G401.6 (cell line): ENCODE measurements at regions not wholly inside any gene's neighbourhood (a gene's known extent, or its start where the extent isn't known, plus 50 kb on each side); places are given as distances from the start of the nearest gene placed in this dataset.
"Not testable (repeated sequence)": the region's sequence is repeated elsewhere in the genome, so short reads cannot be mapped to it uniquely, and the experiment has no call there.

Source experiments
- FAIRE-seq: peaks from 2 replicates; lab custom pipeline; 2012; peaks lifted over from hg19 to GRCh38; lab: Jason Lieb, UNC

DNA sequence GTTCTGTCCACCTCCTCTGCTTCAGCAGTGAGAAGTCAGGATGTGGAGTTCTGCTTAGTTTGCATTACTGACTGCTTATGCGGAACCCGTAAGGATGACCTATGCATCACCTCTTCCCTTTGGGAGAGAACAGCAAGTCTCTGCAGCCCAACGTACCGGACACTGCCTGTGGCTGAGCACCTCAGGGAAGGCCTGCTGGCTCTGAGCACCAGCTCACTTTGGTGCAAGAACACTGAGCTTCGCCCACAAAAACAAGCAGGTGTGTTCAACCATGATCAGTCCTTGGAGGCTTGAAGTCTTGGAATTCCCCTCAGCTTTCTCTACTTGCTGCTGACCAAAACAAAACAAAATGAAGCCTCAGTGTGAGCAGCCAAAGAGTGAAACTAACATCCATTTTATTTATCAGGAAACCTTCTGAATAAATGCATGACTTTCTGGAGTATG is 52.7 kb upstream of the NCK2 start:
- FAIRE-seq = no peak

DNA sequence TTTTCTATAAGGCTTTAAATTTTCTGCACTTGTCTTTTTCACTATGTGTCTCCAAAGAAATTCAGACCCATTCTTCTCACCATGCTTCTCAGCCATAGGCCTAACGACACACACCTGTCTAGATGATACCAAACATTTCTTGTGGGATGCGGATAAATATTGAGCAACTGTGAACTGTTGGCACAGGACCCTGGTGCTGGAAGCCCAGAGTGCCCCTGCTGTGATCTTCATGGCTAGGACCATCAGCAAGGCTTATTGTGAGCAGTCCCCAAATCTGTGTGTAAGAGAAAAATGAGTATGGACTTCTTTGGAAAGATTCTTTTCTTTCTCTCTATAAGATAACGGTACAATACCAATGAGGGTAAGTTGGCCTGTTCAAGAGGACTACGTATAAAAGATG is 54.1 kb upstream of the NCK2 start:
- no peak for FAIRE-seq

DNA sequence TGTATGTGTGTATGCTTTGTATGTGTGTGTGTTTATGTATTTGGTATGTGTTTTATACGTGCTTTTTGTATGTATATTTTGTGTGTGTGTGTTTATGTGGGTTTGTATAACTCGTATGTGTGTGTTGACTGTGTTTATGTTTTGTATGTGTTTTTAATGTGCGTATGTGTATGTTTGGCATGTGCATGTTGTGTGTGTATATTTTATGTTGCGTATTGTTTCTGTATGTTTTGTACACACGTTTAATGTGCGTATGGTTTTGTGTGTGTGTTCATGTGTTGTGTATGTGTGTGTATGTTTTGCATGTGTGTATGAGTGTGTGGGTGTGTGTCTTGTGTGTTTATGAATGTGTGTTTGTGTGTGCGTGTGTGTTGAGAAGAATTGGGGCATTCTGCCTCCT is 55.2 kb upstream of the NCK2 start:
- no peak for FAIRE-seq

DNA sequence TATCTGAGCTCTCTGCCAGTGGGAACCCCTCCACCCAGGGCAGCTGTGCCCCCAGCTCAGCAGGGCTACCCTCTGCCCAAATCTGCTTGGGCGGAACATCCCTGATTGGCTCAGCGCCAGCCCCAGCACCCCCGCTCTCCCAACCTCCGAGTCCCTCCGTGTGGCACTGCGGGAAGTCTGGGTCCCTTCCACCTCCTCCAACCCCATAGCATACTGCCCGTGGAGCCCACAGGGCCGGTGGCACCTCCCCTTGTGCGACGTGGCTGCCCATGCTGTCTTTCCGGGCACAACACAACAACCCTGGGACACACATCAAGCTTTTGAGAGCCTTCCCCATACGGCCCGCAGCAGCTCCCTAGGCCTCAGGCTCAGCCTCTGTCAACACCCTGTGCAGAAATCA is 55.8 kb upstream of the NCK2 start:
- no peak for FAIRE-seq

DNA sequence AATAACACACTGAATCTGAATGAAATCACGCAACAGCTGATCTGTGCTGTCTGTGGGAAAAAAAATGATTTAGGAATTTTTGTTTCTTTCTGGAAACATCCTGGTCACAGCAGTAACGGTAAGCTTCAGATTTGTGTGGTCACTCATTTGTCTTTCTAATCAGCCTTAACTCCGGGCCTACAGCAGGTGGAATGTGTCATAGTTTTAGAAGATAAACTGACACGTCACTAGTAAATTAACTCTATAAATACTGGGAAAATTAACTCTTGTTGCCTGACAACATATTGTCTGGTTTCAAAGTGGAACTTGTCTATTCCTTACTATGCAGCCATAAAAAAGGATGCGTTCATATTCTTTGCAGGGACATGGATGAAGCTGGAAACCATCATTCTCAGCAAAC is 58.1 kb upstream of the NCK2 start:
- FAIRE-seq = no peak

DNA sequence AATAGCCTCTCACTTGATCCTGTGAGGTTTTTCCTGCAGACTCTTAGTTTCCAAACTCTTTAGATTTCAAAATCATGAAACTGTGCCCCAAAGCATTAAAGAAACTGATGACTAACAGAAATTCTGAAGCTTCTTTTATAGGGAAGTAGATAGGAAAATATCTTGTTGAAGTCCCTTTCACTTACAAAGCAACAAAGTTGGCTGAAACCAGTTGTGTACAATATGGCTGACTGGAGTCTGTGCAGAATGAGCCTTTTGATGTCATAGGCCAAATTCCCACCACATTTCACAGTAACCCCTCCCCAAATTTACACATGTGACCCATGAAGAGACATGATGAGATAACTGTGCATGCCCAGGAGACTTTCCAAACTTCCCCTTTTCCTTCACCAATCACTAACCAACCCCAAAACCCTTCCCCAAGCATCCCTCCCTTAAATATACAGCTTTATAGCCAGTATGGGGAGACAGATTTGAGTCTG is 61.7 kb upstream of the NCK2 start:
- FAIRE-seq = no peak

DNA sequence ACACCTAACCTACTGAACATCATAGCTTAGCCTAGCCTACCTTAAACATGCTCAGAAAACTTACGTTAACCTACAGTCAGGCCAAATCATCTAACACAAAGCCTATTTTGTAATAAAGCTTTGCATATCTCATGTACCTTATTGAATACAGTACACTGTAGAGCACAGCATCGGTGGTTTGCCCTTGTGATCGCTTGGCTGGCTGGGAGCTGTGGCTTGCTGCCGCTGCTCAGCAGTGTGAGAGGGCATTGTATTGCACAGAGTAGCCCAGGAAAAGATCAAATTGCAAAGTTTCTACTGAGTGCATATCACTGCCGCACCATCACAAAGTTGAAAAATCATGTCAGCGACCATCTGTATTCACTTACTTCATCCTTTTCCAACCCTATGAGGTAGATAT is 62.3 kb upstream of the NCK2 start:
- no peak for FAIRE-seq

DNA sequence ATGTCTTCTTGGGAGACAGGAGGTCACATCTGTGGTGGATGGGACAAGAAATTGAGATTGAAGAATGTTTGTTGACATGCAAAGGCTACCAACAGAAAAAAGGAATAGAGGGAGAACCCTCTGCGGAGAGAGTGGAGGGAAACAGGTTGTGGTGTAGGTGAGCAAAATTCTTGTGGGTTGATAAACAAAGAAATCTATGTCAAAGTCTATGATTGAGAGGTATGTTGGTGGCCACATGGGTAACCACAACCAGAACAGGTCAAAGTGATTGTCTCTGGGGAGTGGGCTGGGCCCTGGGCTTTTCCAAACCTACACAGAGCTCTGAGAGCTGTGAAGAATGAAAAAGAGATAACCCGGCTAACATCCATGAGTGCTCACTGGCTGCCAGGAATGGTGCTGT is 62.8 kb upstream of the NCK2 start:
- no peak for FAIRE-seq

DNA sequence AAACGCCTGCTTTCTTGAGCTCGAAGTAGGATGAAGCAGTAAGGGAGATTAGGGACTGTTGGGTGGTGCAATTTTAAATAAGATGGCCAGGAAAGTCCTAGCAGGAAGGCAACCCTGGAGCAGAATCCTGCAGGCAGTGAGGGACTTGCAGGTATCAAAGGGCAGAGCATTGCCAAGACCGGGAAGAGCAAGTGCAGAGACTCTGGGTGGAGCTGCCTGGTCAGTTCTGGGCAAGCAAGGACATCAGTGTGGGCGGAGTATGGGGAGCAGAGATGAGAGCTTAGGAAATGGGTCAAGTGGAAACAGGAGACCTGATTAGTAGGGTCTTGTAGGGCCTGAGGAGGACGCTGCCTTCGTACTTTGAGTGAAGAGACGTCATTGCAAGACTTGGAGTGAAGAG is 64.4 kb upstream of the NCK2 start:
- FAIRE-seq = no peak

DNA sequence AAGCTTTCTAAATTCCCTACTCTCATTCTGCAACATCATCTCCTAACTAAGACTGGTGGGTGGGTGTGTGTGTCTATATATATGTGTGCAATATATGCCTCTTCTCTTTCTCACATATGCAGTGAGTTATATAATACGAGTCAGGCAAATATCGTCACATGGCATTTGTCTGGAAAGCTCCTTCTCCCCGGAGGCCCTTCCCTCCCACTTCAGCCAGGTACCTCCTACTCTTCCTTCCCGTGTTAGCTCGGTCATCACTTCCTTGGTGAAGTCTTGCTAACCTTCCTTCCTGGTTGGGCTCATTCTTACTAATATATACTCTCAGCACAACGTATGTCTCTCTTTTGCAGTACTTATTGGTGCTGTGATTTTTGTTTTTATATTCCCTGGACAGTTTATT is 66.4 kb upstream of the NCK2 start:
- FAIRE-seq = no peak

DNA sequence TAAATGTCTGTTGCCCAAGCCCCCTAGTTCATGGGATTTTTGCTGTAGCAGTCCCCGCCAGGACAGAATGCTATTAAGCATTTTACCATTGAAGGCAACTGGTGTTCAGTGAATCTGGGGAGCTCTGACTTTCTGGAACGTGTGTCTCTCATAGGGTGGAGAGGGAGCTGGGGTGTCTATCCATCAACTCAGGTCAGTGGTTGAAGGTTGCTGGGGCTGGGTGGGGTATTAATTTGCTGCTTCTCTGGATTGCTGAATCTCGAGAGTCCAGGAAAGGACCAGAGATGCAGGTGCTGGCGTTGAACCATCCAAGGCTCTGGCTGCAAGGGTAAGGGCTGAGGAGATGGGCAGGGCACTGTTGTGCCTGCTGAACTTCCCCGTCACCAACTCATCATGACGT is 66.8 kb upstream of the NCK2 start:
- FAIRE-seq = no peak

DNA sequence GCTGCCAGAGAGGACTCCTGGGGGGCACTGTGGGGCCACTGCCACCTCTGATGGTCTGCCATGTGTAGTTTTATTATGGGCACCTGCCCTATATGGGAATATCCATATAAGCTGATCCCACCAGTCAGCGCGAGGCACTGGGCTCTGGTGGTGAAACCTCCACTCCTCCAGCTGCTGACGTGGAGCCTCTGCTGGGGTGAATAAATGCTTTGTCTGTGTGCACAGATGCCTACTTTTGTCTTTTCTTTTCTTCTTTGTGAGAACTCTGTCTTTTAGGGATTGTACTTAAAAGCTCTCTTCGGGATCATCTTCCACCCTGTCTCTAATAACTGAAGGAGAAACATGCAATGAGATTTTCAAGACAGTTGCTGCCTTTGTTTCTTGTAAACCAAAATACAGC is 68.9 kb upstream of the NCK2 start:
- FAIRE-seq = no peak

DNA sequence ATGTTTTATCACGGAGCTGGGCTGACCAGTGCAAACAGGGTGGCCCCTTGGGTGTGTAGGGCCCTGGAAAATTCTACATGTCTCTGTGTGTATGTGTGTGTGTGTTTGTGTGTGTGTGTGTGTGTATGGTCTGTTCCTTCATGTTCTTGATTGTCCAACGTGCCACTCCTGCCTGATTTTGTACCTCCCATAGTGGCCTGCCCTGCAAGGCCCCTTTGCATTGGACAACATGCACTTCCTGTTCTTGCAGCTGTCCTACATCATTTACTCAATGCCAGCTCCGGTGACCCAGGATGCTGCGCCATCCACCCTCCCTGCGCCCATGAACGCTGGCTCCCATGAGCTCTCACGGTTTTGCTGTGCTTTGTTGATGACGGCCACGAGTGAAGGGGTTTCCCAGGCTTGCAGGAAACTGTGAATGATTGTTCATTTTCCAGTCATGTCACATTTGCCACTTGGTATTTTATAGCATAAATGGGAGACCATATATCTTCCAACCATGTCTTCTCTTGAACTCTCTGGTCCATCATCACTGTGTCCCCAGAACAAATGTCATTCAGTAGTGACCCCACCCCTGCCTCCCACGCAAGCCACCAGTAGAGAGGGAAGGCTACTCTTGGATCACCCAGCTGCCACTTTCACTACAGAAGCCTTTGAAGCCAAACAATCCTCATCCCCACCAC is 69.7 kb upstream of the NCK2 start:
- no peak for FAIRE-seq

DNA sequence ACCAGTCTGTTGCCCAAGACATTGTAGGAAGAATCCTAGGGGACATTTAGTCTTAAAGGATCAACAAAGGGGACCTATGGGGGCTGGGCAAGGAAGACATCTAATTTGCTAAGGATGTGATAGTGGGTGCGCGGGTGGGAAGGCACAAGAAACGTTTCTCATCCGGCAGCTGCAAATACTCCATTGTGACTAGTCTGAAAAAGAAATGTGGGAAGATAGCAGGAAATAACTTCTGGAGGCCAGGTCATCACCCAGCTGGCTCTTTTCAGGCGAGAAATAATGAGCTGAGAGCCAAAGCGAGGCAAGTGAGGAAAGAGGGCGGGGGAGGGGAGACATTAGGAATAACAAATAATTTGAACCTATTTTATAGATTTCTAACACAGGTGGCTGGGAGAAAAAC is 70.3 kb upstream of the NCK2 start:
- FAIRE-seq = no peak

DNA sequence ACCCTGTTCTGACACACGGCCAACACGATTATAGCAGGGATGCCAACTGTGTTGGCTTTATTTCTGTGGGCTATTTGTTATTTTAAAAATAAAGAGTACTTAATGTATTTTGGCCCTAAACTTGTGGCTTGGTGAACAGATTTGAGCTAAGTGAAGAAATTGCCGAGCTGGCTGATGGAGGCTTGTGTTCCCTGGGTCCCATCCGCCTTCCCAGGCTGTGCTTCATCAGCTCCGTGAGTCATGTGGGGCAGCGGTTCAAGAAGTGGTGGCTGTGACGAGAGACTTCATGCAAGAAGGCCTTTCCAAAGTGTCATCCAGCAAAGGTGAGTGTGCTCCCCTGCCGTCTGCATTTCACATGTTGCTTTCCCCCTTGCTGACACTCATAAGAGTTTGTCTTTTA is 73.6 kb upstream of the NCK2 start:
- no peak for FAIRE-seq

DNA sequence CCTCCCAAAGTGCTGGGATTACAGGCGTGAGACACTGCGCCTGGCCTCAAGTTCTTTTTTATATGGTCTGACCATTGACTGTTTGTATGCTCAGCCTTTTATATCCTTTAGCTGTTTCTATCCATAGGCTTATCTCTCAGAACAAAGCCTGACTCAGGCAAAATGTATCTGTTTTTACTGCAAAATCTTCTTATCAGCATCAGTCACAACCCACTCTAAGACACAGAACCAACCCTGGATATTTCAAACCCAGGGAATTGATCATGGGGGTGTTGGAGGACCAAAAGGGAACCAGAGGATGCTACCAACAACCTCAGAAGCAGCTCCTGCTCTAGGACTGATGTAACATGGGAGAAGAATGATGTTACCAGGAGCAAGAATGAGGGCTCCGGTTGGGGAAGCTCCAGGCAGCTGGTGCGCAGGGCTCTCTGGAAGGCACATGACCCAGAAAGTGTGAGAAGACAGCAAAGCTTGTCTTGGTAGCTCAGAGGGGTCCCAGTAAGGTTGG is 75.3 kb upstream of the NCK2 start:
- no peak for FAIRE-seq

DNA sequence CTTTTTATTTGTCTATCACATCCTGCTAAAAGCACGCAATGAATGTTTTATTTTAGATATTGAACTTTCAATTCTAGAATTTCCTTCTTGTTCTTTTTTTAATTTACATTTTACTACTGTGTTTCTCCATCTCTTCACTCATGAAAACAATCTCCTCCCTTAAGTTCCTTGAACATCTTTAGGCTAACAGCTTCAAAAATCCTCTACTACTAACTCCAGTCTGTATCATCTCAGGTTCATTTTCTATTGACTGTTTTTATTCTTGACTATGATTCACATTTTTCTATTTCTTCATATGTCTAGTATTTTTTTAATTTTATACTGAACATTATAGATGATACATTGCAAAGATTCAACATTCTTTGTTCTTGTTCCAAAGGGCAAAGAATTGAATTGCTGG is 79.2 kb upstream of the NCK2 start:
- FAIRE-seq = no peak

DNA sequence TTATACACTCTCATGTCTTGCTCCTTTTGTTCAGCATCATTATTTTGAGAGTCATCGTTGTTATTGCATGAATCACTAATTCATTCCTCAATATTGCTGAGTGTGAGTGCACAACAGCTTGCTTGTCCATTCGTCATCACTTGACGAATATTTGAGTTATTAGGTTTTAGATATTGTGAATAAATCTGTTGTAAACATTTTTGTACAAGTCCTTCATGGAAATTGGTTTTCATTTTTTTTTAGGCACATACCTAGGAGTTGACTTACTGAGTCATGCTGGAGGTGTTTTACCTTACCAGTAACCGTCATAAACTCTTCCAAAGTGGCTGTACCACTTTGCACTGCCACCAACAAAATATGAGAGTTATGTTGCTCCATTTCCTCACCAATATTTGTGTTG is 84.2 kb upstream of the NCK2 start:
- FAIRE-seq = no peak

DNA sequence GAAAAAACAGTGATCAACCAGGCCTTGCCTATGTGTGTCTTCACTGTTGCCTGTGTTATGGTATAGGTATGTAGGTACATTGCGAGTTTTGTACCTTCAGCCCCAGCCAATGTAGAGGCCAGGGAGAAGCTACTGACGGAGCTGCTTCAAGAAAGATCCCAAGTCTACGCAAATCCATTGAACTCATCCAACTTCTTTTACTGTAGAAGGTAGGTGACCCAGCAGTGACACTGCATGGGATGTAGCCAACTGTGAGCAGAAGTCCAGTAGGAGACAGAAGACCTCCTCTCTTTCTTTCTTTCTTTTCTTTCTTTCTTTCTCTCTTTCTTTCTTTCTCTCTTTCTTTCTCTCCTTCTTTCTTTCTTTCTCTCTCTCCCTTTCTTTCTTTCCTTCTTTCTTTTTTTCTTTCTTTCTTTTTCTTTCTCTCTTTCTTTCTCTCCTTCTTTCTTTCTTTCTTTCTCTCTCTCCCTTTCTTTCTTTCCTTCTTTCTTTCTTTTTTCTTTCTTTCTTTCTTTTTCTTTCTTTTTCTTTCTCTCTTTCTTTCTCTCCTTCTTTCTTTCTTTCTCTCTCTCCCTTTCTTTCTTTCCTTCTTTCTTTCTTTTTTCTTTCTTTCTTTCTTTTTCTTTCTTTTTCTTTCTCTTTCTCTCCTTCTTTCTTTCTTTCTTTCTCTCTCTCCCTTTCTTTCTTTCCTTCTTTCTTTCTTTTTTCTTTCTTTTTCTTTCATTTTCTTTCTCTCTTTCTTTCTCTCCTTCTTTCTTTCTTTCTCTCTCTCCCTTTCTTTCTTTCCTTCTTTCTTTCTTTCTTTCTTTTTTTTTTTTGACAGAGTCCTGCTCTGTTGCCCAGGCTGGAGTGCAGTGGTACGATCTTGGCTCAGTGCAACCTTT is 88.7 kb upstream of the NCK2 start:
- FAIRE-seq = not testable (repeated sequence)

DNA sequence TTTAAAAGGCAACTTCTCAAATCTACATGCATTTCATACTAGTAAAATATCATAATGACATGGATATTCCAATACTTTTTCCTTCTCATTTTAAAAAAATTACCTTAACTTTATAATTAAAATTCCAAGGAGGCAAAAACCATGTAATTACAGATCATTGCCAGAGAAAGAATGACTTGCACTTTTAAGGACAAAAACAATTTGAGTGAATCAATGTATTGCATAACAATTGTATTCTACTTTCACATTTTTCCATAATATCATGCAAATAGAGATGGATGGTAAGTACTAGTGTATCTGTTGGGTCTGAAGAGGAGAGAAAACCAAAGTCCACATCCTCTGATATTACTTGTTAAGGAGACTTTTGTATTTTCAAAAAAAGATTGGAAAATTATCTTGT is 89.5 kb upstream of the NCK2 start:
- FAIRE-seq = no peak

DNA sequence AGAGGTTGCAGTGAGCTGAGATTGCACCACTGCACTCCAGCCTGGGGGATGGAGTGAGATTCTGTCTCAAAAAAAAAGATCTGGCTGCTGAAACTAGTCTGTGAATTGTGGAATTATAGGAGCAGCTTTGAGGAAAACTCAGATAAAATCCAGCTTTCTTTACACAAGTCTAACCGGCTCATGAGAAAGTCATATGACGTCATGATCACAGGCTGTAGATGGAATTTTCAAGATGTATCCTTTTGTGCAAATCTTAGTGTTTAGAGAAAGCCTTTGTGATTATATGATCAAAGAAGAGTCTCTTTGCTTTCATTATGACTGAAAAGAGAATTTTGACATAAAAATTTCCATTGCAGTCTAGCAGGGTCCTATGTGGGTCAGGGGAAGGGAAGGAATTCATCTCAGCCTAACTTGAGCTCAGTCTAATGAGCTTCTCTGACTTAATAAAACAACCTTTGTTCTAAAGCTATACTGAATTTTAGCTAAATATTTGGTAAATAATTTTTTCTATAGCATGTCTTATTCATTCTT is 90.2 kb upstream of the NCK2 start:
- no peak for FAIRE-seq

DNA sequence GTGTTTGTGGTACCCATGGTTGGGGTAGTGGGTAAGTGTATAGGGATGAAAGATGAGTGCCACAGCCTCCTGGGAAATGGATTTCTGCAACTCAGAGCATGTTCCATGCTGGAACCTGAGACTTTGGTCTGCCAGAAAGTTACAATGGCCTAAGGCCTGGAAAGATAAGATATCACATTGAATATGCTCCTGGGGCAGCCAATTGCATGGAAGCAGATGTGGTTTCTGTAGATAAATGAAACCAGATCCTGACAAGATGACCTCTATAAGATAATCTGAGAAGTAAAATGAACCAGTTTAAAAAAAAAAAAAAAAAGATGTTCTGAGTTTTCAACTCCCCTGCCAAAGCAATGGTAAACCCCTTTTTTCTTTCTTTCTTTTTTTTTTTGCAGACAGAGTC is 91.4 kb upstream of the NCK2 start:
- FAIRE-seq = no peak

DNA sequence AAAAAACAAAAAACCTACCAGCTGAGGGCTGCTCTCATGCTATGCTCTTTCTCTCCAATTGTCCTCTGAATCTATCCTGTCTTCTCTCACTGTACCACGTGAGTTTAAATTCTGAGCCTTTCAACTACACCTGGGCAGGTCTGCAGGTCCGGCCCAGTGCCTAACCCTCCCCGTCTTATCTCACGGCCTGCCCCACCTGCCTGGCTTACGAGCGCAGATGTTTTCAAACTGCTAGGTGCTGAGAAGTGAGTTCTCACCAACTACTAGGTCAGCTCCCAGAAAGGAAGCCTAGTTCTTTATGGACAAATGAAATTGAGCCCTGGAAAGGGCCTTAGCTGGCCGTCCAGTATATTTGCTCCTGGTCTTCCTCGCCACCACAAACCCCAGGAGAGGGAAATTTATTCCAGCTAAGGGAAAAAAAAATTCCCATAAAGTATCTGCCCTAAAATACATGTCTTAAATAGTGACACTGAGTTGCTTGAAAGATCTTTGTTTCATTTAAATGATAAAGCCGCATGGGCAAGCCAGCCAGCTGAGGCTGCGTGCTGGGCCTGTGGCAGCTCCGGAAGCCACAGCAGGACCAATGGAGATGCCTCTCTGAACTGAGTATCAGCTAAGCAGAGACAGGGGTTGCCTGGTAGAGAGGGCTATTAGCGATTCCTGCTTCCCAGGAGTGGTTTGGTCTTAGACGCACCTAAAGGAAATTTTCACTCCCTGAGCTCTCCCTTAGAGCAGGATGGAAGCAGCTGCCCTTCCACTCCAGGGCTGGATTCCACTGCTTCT is 92.5 kb upstream of the NCK2 start:
- no peak for FAIRE-seq
